Kasumi-1 (cell line): ENCODE measurements at regions not wholly inside any gene's neighbourhood (a gene's known extent, or its start where the extent isn't known, plus 50 kb on each side); places are given as distances from the start of the nearest gene placed in this dataset.
A peak's percentile ranks its signal among the peaks of the same experiment; 100 is the strongest.
"Not testable (repeated sequence)": the region's sequence is repeated elsewhere in the genome, so short reads cannot be mapped to it uniquely, and the experiment has no call there.

Source experiments
- DNase-seq, 2 experiments: peaks; one replicate each; lab custom pipeline; 2025; lab: John Stamatoyannopoulos, UW

- no peak for DNase-seq
Measured at GRCh38 chr20:6660441-6660840, 107.0 kb upstream of the BMP2 start.

- DNase-seq: not testable (repeated sequence)
Measured at GRCh38 chr20:6658909-6659308, 108.6 kb upstream of the BMP2 start.

- DNase-seq: no peak
Measured at GRCh38 chr20:6657904-6658303, 109.6 kb upstream of the BMP2 start.

- DNase-seq: no peak
Measured at GRCh38 chr20:6657111-6657510, 110.4 kb upstream of the BMP2 start.

- no peak for DNase-seq
Measured at GRCh38 chr20:6654513-6655252, 112.8 kb upstream of the BMP2 start.

GRCh38 chr20:6651561-6651960, 115.9 kb upstream of the BMP2 start:
- no peak for DNase-seq

GRCh38 chr20:6651016-6651415, 116.5 kb upstream of the BMP2 start:
- DNase-seq: no peak

GRCh38 chr20:6646021-6646636, 121.4 kb upstream of the BMP2 start:
- DNase-seq: no peak

GRCh38 chr20:6644813-6645628, 122.5 kb upstream of the BMP2 start:
- no peak for DNase-seq

GRCh38 chr20:6641012-6641411, 126.5 kb upstream of the BMP2 start:
- DNase-seq: no peak

GRCh38 chr20:6637160-6637579, 130.3 kb upstream of the BMP2 start:
- DNase-seq: no peak

- peak; percentile 61 to 67 for DNase-seq
Measured at GRCh38 chr20:6636209-6637159, 131.0 kb upstream of the BMP2 start.

GRCh38 chr20:6635034-6635736, 132.3 kb upstream of the BMP2 start:
- DNase-seq: no peak

- no peak for DNase-seq
Measured at GRCh38 chr20:6632187-6632586, 135.3 kb upstream of the BMP2 start.

- no peak for DNase-seq
Measured at GRCh38 chr20:6630514-6630913, 137.0 kb upstream of the BMP2 start.

GRCh38 chr20:6629564-6629963, 137.9 kb upstream of the BMP2 start:
- no peak for DNase-seq

GRCh38 chr20:6626805-6627204, 140.7 kb upstream of the BMP2 start:
- no peak for DNase-seq

- DNase-seq: peak; percentile 11
Measured at GRCh38 chr20:6623989-6624388, 143.5 kb upstream of the BMP2 start.

GRCh38 chr20:6622041-6622440, 145.4 kb upstream of the BMP2 start:
- no peak for DNase-seq

- DNase-seq: no peak
Measured at GRCh38 chr20:6618051-6618450, 149.4 kb upstream of the BMP2 start.

- DNase-seq: no peak
Measured at GRCh38 chr20:6616421-6616820, 151.1 kb upstream of the BMP2 start.
